K562 (cell line): ENCODE measurements at regions not wholly inside any gene's neighbourhood (a gene's known extent, or its start where the extent isn't known, plus 50 kb on each side); places are given as distances from the start of the nearest gene placed in this dataset.

Experiments
- ATAC-seq: fragments of 200-7000 bp; cut with Tn5 transposase; 3 replicates; pipeline ENCODE4 v1.9.1; 2020; ENCODE audit warnings: moderate library complexity
- BruUV-seq: library from RNA; stranded (reverse); fragments of 400-500 nt; replicated peaks from 2 replicates; lab custom pipeline; 2021; lab: Mats Ljungman, UMichigan
- CTCF ChIA-PET: fragments of 300-600 bp; formaldehyde crosslinking; extraction: SDS; loops from one replicate; lab custom pipeline; 2021; ENCODE audit warnings: low intra/inter-chr PET ratio; lab: Yijun Ruan, JAX
- POLR2A ChIA-PET: fragments of 300-600, 350-650 bp; sonication (Branson Sonifier 250); formaldehyde crosslinking; extraction: SDS; loops from one replicate; lab custom pipeline; 2021; ENCODE audit warnings: antibody characterized with exemption, inconsistent platforms; lab: Yijun Ruan, JAX
- DNase-seq, 4 experiments: peaks; one replicate each; pipeline versions ENCODE4 v3.0.0 to v3.0.0-alpha.2; 2011 to 2018; ENCODE audit warnings: low spot score in 3 of 4, mixed read lengths in 3 of 4; ENCODE audit errors: extremely low read depth in 1 of 4
- FAIRE-seq: peaks from 2 replicates; lab custom pipeline; 2011; peaks lifted over from hg19 to GRCh38; lab: Jason Lieb, UNC
- H2AFZ ChIP-seq: 2 replicates; pipeline ENCODE4 v1.6.0; 2011; ENCODE audit warnings: low read depth, low read length, control low read depth, inconsistent platforms
- H3K27ac ChIP-seq: fragments of 200-600 bp; 3 replicates; pipeline ENCODE4 v1.8.0; 2011; ENCODE audit warnings: low read depth, mild to moderate bottlenecking, control low read depth, inconsistent platforms, low read length, moderate library complexity, mixed read lengths; ENCODE audit errors: extremely low read depth
- H3K27me3 ChIP-seq, 2 experiments: fragments of 300-600 bp in 1 of 2; 2 replicates in 1 of 2; 3 replicates in 1 of 2; pipeline versions ENCODE4 v1.6.0 to v1.8.0; 2011; ENCODE audit warnings: inconsistent platforms in 2 of 2, low read length in 2 of 2, mild to moderate bottlenecking in 1 of 2, mixed read lengths in 1 of 2, moderate library complexity in 1 of 2; ENCODE audit not compliant: control insufficient read depth in 2 of 2, insufficient read depth in 2 of 2
- H3K36me3 ChIP-seq: fragments of 300-600 bp; 3 replicates; pipeline ENCODE4 v1.8.0; 2011; ENCODE audit warnings: mild to moderate bottlenecking, low read length, inconsistent platforms; ENCODE audit not compliant: control insufficient read depth, insufficient read depth
- H3K4me1 ChIP-seq, 2 experiments: fragments of 200-600 bp in 1 of 2; replicated peaks in 1 of 2; 2 replicates in 1 of 2; 3 replicates in 1 of 2; pipeline versions ENCODE4 v1.5.1 to v1.8.0; 2011; ENCODE audit warnings: inconsistent platforms in 2 of 2, low read length in 2 of 2, mild to moderate bottlenecking in 1 of 2, mixed read lengths in 1 of 2, moderate library complexity in 1 of 2; ENCODE audit not compliant: control insufficient read depth in 2 of 2, insufficient read depth in 2 of 2
- H3K4me2 ChIP-seq: 2 replicates; pipeline ENCODE4 v1.6.1; 2011; ENCODE audit warnings: low read length, control low read depth, inconsistent platforms, mixed read lengths; ENCODE audit not compliant: insufficient read depth
- H3K4me3 ChIP-seq: fragments of 200-600 bp; sonication (generic), shearing (Covaris generic); 2 replicates; pipeline ENCODE4 v1.5.1; 2016; ENCODE audit warnings: control low read depth, inconsistent platforms
- H3K79me2 ChIP-seq: fragments of 200-600 bp; 3 replicates; pipeline ENCODE4 v1.8.0; 2011; ENCODE audit warnings: low read length, inconsistent platforms; ENCODE audit not compliant: control insufficient read depth, insufficient read depth
- H3K9ac ChIP-seq, 2 experiments: 2 replicates each; pipeline versions ENCODE4 v1.6.0 to v1.6.1; 2011; ENCODE audit warnings: low read depth in 2 of 2, low read length in 2 of 2, control low read depth in 1 of 2, inconsistent platforms in 1 of 2, mild to moderate bottlenecking in 1 of 2, mixed read lengths in 1 of 2; ENCODE audit not compliant: insufficient read depth in 1 of 2
- H3K9me1 ChIP-seq: one replicate; pipeline ENCODE4 v1.6.0; 2011; ENCODE audit warnings: inconsistent platforms, mild to moderate bottlenecking, low read length, moderate library complexity; ENCODE audit not compliant: control insufficient read depth, insufficient read depth
- H3K9me3 ChIP-seq: replicated peaks from 2 replicates; pipeline ENCODE4 v1.5.1; 2011; ENCODE audit warnings: low read depth, low read length, inconsistent platforms; ENCODE audit not compliant: control insufficient read depth, insufficient read depth
- H4K20me1 ChIP-seq: replicated peaks from 2 replicates; pipeline ENCODE4 v1.6.1; 2011; ENCODE audit warnings: low read length, inconsistent platforms, mixed read lengths; ENCODE audit not compliant: control insufficient read depth, insufficient read depth
- EZH2 ChIP-seq: IDR thresholded peaks from 2 replicates; pipeline ENCODE4 v1.6.1; 2012; ENCODE audit warnings: low read depth, mild to moderate bottlenecking, inconsistent platforms, low read length, borderline replicate concordance
- MAFF ChIP-seq: IDR thresholded peaks from 2 replicates; pipeline ENCODE4 v1.6.1; 2012; ENCODE audit warnings: low read length, improper control_type of control experiment
- MAFG ChIP-seq: fragments of 450-650 bp; conservative IDR thresholded peaks from 2 replicates; pipeline ENCODE4 v1.6.1; 2016; ENCODE audit warnings: missing genetic modification characterization, missing compliant biosample characterization
- MAFK ChIP-seq: IDR thresholded peaks from 2 replicates; pipeline ENCODE4 v1.6.1; 2011; ENCODE audit warnings: low read length, improper control_type of control experiment
- TBL1XR1 ChIP-seq, 2 experiments: IDR thresholded peaks; 2 replicates each; pipeline ENCODE4 v1.6.1; 2012; ENCODE audit warnings: improper control_type of control experiment in 2 of 2, low read length in 2 of 2, mild to moderate bottlenecking in 1 of 2
- TCFL5 ChIP-seq: fragments of 250-450 bp; sonication (Bioruptor Pico); conservative IDR thresholded peaks from 2 replicates; pipeline ENCODE4 v1.6.1; 2021; ENCODE audit warnings: mild to moderate bottlenecking, moderate library complexity, matching md5 sums
- ZNF263 ChIP-seq: sonication (generic); formaldehyde crosslinking; IDR thresholded peaks from 2 replicates; pipeline ENCODE4 v1.8.0; 2022; ENCODE audit warnings: mild to moderate bottlenecking, missing genetic modification reagents, borderline replicate concordance
- ZNF316 ChIP-seq: fragments of 450-650 bp; IDR thresholded peaks from 2 replicates; pipeline ENCODE4 v1.6.1; 2016
- WGBS: fragments of 100-300 bp; shearing (Covaris generic); methylation state at CpG from one replicate; pipeline ENCODE4 v1.1.6; 2016; ENCODE audit warnings: low coverage, mixed read lengths; ENCODE audit not compliant: insufficient coverage; ENCODE audit errors: missing lambda C conversion rate; 5-methylcytosine and 5-hydroxymethylcytosine counted together
- in situ Hi-C: fragments of 300-500 bp; cut with MboI; formaldehyde crosslinking; loops from 4 replicates; pipeline ENCODE4 v1.15.0; 2018; ENCODE audit warnings: inconsistent platforms, mixed read lengths
- intact Hi-C: fragments of 100-400 bp; cut with micrococcal nuclease; formaldehyde crosslinking; loops from 2 replicates; pipeline ENCODE4 v1.14.2; 2022

DNA sequence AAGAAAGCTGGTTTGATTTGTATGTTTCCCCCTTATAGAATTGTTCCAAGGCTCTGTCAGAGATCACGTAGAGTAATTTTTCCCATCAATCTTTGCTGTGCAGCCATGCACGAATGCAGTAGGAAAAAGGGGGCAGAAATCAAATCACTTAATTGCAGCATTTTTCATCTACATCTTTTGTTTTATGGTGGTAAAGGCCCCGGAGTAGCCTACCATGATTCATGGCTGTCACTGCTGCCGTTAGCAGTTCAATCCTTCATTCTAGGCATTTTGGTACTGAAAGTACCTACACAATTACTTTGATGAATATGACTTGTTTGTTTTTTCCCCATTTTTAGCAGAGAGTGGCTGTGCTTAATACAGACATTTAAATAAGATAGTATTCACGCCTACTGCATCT, 631.9 kb upstream of the MMS22L start (continued):
- TF ChIP-seq ZNF263 (CRISPR knock-in tag) = no peak
- no peak for TF ChIP-seq TCFL5 (CRISPR knock-in tag)

DNA sequence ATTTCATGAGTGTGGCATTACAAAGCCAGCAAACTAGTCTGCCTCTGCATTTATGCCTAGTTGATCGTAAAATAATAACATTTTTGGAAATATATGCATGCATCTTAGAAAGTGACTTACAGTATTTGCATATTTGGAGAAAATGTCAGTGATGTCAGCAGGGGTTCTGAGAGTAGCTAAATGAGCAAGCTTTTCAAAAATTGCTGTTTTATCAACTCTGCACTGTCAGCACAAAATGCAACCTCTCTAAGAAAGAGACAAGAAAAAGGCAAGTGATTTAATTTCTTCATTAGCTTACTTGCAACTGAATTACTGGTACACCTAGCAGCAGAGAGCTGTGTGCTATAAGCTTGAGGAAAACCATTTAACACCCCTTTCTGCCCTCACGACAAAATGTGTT, 632.5 kb upstream of the MMS22L start:
- BruUV-seq = no TSS peak
- Histone ChIP-seq H3K9ac (no peak overlapping the region), H3K4me3 (no peak overlapping the region), H3K9me3 (no peaks in the 10 kb centered on the region), H3K4me1 (no peaks in the 10 kb centered on the region), H3K27ac (no peak overlapping the region), H3K36me3 (no peaks in the 10 kb centered on the region), H4K20me1 (no peaks in the 10 kb centered on the region), H3K79me2 (no peaks in the 10 kb centered on the region), H2AFZ (no peak overlapping the region), H3K9me1 (no peaks in the 10 kb centered on the region), H3K27me3 (no peaks in the 10 kb centered on the region), H3K4me2 (no peak overlapping the region)
- intact Hi-C loops = no loop called here
- in situ Hi-C loops = no loop called here
- ChIA-PET CTCF (no interaction called here), POLR2A (no interaction called here)
- no peak for FAIRE-seq
- no peak for ATAC-seq
- no peak for DNase-seq
- 0% methylated on average over 2 of the region's 2 CpGs for WGBS
- TF ChIP-seq EZH2 (no peak), MAFF (peak; percentile 50), TBL1XR1 (IDR thresholded peaks at IDR 0.05; ENCODE audit: low read length in 2 of 2) (no peak), MAFG (tag) (peak; percentile 30; the same call in 1 of the 2 replicates), ZNF316 (peak; percentile 44), MAFK (peak; percentile 63)
